Lower leg skin (tissue), 3 donors: ENCODE measurements at regions not wholly inside any gene's neighbourhood (a gene's known extent, or its start where the extent isn't known, plus 50 kb on each side); places are given as distances from the start of the nearest gene placed in this dataset.

Experiments
- CTCF ChIP-seq, 3 donors: fragments of 450-650 bp; IDR thresholded peaks; one replicate each; pipeline ENCODE4 v1.5.1; 2016; ENCODE audit warnings: antibody characterized with exemption in 3 of 3, mild to moderate bottlenecking in 3 of 3, moderate library complexity in 2 of 3
- POLR2A ChIP-seq, 2 donors: fragments of 450-650 bp; IDR thresholded peaks; one replicate each; pipeline ENCODE4 v1.6.1; 2016 to 2017; ENCODE audit warnings: antibody characterized with exemption in 2 of 2, mild to moderate bottlenecking in 1 of 2, moderate library complexity in 1 of 2

- TF ChIP-seq CTCF (IDR thresholded peaks at IDR 0.05) (no peak), POLR2A (IDR thresholded peaks at IDR 0.05) (no peak)
These were observed 276.7 kb upstream of the MEOX2 start for GRCh38 chr7:15963206-15963605.
